Lower lobe of right lung (tissue), 2 donors: ENCODE measurements at regions not wholly inside any gene's neighbourhood (a gene's known extent, or its start where the extent isn't known, plus 50 kb on each side); places are given as distances from the start of the nearest gene placed in this dataset.

Source experiments
- ATAC-seq, 2 donors: fragments of 200-7000 bp; cut with Tn5 transposase; one replicate each; pipeline ENCODE4 v1.9.1; 2020 to 2022; ENCODE audit warnings: mild to moderate bottlenecking in 2 of 2, moderate library complexity in 2 of 2
- DNase-seq: peaks from one replicate; pipeline ENCODE4 v3.0.0-alpha.2; 2020
- H3K27ac ChIP-seq: fragments of 200-600 bp; one replicate; pipeline ENCODE4 v1.8.0; 2022
- H3K27me3 ChIP-seq: fragments of 200-600 bp; one replicate; pipeline ENCODE4 v1.8.0; 2022; ENCODE audit warnings: low read depth
- H3K36me3 ChIP-seq: fragments of 200-600 bp; one replicate; pipeline ENCODE4 v1.8.0; 2022; ENCODE audit warnings: mild to moderate bottlenecking
- H3K4me1 ChIP-seq: fragments of 200-600 bp; one replicate; pipeline ENCODE4 v1.8.0; 2022
- H3K4me3 ChIP-seq: fragments of 200-600 bp; one replicate; pipeline ENCODE4 v1.8.0; 2022; ENCODE audit warnings: mild to moderate bottlenecking
- H3K9me3 ChIP-seq: fragments of 200-600 bp; one replicate; pipeline ENCODE4 v1.8.0; 2022
- intact Hi-C: fragments of 100-400 bp; cut with DNase I; formaldehyde crosslinking; loops from one replicate; pipeline ENCODE4 v1.11.0; 2022
- TF ChIP-seq, protein P1 (sequence below): fragments of 200-600 bp; IDR thresholded peaks from one replicate; pipeline ENCODE4 v1.8.0; 2022; ENCODE audit warnings: antibody characterized with exemption, mild to moderate bottlenecking
- donor health status: DM: no; HTN: yes; CAD: no; lungs with severe emphysema.

- no peaks in the 10 kb centered on the region for H3K36me3 ChIP-seq
- no peaks in the 10 kb centered on the region for H3K4me1 ChIP-seq
- peaks cover 4% of the 10 kb centered on the region for H3K9me3 ChIP-seq
- H3K27me3 ChIP-seq: no peaks in the 10 kb centered on the region
- ATAC-seq (no peak), DNase-seq (no peak)
- H3K4me3 ChIP-seq: no peak overlapping the region
- intact Hi-C loops: no loop called here
- TF ChIP-seq, protein P1, sequence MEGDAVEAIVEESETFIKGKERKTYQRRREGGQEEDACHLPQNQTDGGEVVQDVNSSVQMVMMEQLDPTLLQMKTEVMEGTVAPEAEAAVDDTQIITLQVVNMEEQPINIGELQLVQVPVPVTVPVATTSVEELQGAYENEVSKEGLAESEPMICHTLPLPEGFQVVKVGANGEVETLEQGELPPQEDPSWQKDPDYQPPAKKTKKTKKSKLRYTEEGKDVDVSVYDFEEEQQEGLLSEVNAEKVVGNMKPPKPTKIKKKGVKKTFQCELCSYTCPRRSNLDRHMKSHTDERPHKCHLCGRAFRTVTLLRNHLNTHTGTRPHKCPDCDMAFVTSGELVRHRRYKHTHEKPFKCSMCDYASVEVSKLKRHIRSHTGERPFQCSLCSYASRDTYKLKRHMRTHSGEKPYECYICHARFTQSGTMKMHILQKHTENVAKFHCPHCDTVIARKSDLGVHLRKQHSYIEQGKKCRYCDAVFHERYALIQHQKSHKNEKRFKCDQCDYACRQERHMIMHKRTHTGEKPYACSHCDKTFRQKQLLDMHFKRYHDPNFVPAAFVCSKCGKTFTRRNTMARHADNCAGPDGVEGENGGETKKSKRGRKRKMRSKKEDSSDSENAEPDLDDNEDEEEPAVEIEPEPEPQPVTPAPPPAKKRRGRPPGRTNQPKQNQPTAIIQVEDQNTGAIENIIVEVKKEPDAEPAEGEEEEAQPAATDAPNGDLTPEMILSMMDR: no peak
- no peak overlapping the region for H3K27ac ChIP-seq
These were observed 87.8 kb downstream of the DPPA2 start for GRCh38 chr3:109228391-109229080.

GRCh38 chr3:109229174-109229847, 87.0 kb downstream of the DPPA2 start:
- Histone ChIP-seq H3K4me1 (no peaks in the 10 kb centered on the region), H3K9me3 (peaks cover 4% of the 10 kb centered on the region), H3K27me3 (no peaks in the 10 kb centered on the region), H3K4me3 (no peak overlapping the region), H3K36me3 (no peaks in the 10 kb centered on the region), H3K27ac (no peak overlapping the region)
- intact Hi-C loops: no loop called here
- DNase-seq (no peak), ATAC-seq (no peak)
- TF ChIP-seq, protein P1: no peak

GRCh38 chr3:109234300-109234699, 82.0 kb downstream of the DPPA2 start:
- H3K4me3 ChIP-seq: no peak overlapping the region
- no peaks in the 10 kb centered on the region for H3K4me1 ChIP-seq
- TF ChIP-seq, protein P1: no peak
- ATAC-seq (no peak), DNase-seq (no peak)
- H3K27ac ChIP-seq: no peak overlapping the region
- no peaks in the 10 kb centered on the region for H3K27me3 ChIP-seq
- H3K36me3 ChIP-seq: no peaks in the 10 kb centered on the region
- H3K9me3 ChIP-seq: peaks cover 4% of the 10 kb centered on the region
- intact Hi-C loops: no loop called here

GRCh38 chr3:109241459-109242186, 74.7 kb downstream of the DPPA2 start:
- intact Hi-C loops: no loop called here
- Histone ChIP-seq H3K4me3 (no peak overlapping the region), H3K27ac (no peak overlapping the region), H3K4me1 (no peaks in the 10 kb centered on the region), H3K9me3 (no peaks in the 10 kb centered on the region), H3K36me3 (no peaks in the 10 kb centered on the region), H3K27me3 (no peaks in the 10 kb centered on the region)
- TF ChIP-seq, protein P1: no peak
- DNase-seq: no peak
- ATAC-seq: no peak

- ATAC-seq: no peak
- Histone ChIP-seq H3K27me3 (no peaks in the 10 kb centered on the region), H3K9me3 (no peaks in the 10 kb centered on the region), H3K4me1 (no peaks in the 10 kb centered on the region), H3K36me3 (no peaks in the 10 kb centered on the region), H3K27ac (no peak overlapping the region), H3K4me3 (no peak overlapping the region)
- TF ChIP-seq, protein P1: no peak
- DNase-seq: no peak
- intact Hi-C loops: no loop called here
These were observed 74.2 kb downstream of the DPPA2 start for GRCh38 chr3:109242187-109242523.
